T-cell (primary cell): ENCODE measurements at regions not wholly inside any gene's neighbourhood (a gene's known extent, or its start where the extent isn't known, plus 50 kb on each side); places are given as distances from the start of the nearest gene placed in this dataset.

Experiments
- ATAC-seq, 4 experiments: fragments of 200-7000 bp in 3 of 4; fragments of 150-1000 bp in 1 of 4; cut with Tn5 transposase; replicated peaks in 1 of 4; 1 replicate in 3 of 4; 2 replicates in 1 of 4; pipeline ENCODE4 v1.10.0; 2021; ENCODE audit warnings: moderate library complexity in 3 of 4, mild to moderate bottlenecking in 2 of 4, moderate number of reproducible peaks in 1 of 4
- CTCF ChIA-PET, 2 donors: fragments of 300-600 bp; sonication (Branson Sonifier 250); formaldehyde crosslinking; loops; one replicate each; lab custom pipeline; 2022; ENCODE audit warnings: antibody characterized with exemption in 2 of 2; lab: Charles Lee
- POLR2A ChIA-PET, 2 donors: fragments of 300-600 bp; sonication (Branson Sonifier 250); formaldehyde crosslinking; loops; one replicate each; lab custom pipeline; 2022; ENCODE audit warnings: antibody characterized with exemption in 2 of 2; lab: Charles Lee
- DNase-seq, 35 experiments: peaks; one replicate each; pipeline versions ENCODE4 v3.0.0 to v3.0.0-alpha.2; 2013 to 2023
- H3K27ac ChIP-seq: one replicate; pipeline ENCODE4 v1.5.1; 2013; ENCODE audit warnings: low read length
- H3K27me3 ChIP-seq, 2 experiments: replicated peaks in 1 of 2; 1 replicate in 1 of 2; 2 replicates in 1 of 2; pipeline versions ENCODE4 v1.6.1 to v1.7.0; 2013; ENCODE audit warnings: low read length in 1 of 2, mixed read lengths in 1 of 2; ENCODE audit not compliant: control insufficient read depth in 2 of 2, insufficient read depth in 2 of 2; ENCODE audit errors: extremely low read depth in 1 of 2
- H3K36me3 ChIP-seq, 2 donors: 1 replicate in 1 of 2; 2 replicates in 1 of 2; pipeline versions ENCODE4 v1.6.1 to v1.7.0; 2013; ENCODE audit warnings: low read length in 1 of 2; ENCODE audit not compliant: control insufficient read depth in 2 of 2, insufficient read depth in 1 of 2; ENCODE audit errors: extremely low read depth in 1 of 2
- H3K4me1 ChIP-seq, 2 experiments: 1 replicate in 1 of 2; 2 replicates in 1 of 2; pipeline versions ENCODE4 v1.6.1 to v1.7.0; 2013; ENCODE audit warnings: low read length in 2 of 2, mixed read lengths in 1 of 2; ENCODE audit not compliant: insufficient read depth in 2 of 2, control insufficient read depth in 1 of 2; ENCODE audit errors: extremely low read depth in 1 of 2
- H3K4me3 ChIP-seq, 2 donors: 1 replicate in 1 of 2; 2 replicates in 1 of 2; pipeline versions ENCODE4 v1.5.1 to v1.7.0; 2013; ENCODE audit warnings: mild to moderate bottlenecking in 2 of 2, low read length in 1 of 2, moderate library complexity in 1 of 2; ENCODE audit not compliant: control insufficient read depth in 1 of 2; ENCODE audit errors: extremely low read depth in 1 of 2
- H3K9me3 ChIP-seq: 2 replicates; pipeline ENCODE4 v1.7.0; 2013
- H3K27ac Mint-ChIP-seq, 2 donors: one replicate each; pipeline ENCODE4 v1.8.0; 2020 to 2021; ENCODE audit warnings: mild to moderate bottlenecking in 2 of 2, mixed read lengths in 2 of 2
- H3K27me3 Mint-ChIP-seq, 2 donors: one replicate each; pipeline ENCODE4 v1.8.0; 2021 to 2022; ENCODE audit warnings: mixed read lengths in 2 of 2
- H3K36me3 Mint-ChIP-seq: one replicate; pipeline ENCODE4 v1.8.0; 2021; ENCODE audit warnings: mixed read lengths
- H3K4me1 Mint-ChIP-seq, 3 donors: one replicate each; pipeline ENCODE4 v1.8.0; 2020 to 2022; ENCODE audit warnings: mixed read lengths in 3 of 3, mild to moderate bottlenecking in 1 of 3
- H3K4me3 Mint-ChIP-seq, 3 donors: one replicate each; pipeline ENCODE4 v1.8.0; 2020 to 2022; ENCODE audit warnings: mild to moderate bottlenecking in 3 of 3, mixed read lengths in 3 of 3, moderate library complexity in 3 of 3
- H3K9me3 Mint-ChIP-seq, 3 donors: one replicate each; pipeline ENCODE4 v1.8.0; 2020 to 2022; ENCODE audit warnings: mixed read lengths in 3 of 3
- whole genome bisulfite sequencing: methylation state at CpG from one replicate; pipeline ENCODE4 v1.1.5; 2013; ENCODE audit warnings: missing lambda C conversion rate; ENCODE audit not compliant: insufficient coverage; 5-methylcytosine and 5-hydroxymethylcytosine counted together

DNA sequence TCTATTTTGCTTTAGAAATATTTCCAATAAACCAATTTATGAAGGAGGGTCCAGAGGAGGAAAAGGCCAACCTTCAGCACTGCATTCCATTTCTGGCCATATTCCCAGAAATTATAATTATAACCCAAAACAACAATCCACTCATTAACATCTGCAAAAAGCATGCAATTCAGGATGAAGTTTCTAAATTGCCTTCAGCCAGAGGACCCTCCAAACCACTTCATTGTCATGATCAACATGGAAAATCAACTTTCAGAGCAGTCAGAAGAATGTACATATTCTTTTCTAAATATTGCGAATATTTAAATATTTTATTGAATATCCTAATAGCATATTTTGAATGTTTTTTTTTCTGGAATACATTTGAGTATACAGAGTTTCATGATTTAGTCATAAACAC, 332.6 kb upstream of the TMEM132C start:
- no peak overlapping the region for H3K4me3 ChIP-seq
- no peak for ATAC-seq
- H3K9me3 ChIP-seq, result no peaks in the 10 kb centered on the region
- no peaks in the 10 kb centered on the region for H3K27me3 ChIP-seq
- H3K4me1 Mint-ChIP-seq, result no peaks in the 10 kb centered on the region
- H3K4me3 Mint-ChIP-seq, result no peak overlapping the region
- peaks cover 0 to 4% (median 1%) of the 10 kb centered on the region in 3 donors for H3K9me3 Mint-ChIP-seq
- H3K36me3 ChIP-seq, result no peaks in the 10 kb centered on the region
- no peak overlapping the region for H3K27ac ChIP-seq
- no peaks in the 10 kb centered on the region for H3K27me3 Mint-ChIP-seq
- H3K27ac Mint-ChIP-seq, result no peak overlapping the region
- H3K36me3 Mint-ChIP-seq, result no peaks in the 10 kb centered on the region
- H3K4me1 ChIP-seq, result no peaks in the 10 kb centered on the region
- no CpG with 5 or more reads among the region's 1 CpG for WGBS
- ChIA-PET POLR2A (no interaction called here), CTCF (no interaction called here)
- no peak for DNase-seq

DNA sequence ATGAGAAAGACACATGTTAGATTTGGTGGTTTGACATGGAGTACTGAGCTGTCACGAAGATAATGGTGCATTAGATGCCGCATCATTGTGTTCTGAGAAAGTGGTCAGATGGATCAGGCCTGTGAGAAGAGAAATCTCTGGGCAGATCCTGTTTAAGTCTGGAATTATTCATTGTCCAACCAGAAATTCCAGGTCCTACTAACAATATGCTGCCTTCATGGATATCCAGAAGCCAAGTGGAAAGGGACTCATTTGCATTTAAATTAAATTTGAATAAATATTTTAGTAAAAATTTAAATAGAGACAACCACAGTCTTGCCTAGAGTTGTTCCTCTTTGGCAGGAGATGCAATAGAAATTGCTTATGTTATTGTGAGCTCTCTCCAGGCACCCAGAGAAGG, 330.5 kb upstream of the TMEM132C start:
- Mint-ChIP-seq H3K4me1 (no peaks in the 10 kb centered on the region), H3K27ac (no peak overlapping the region), H3K9me3 (peaks cover 4 to 9% (median 5%) of the 10 kb centered on the region in 3 donors), H3K4me3 (no peak overlapping the region), H3K36me3 (no peaks in the 10 kb centered on the region), H3K27me3 (no peaks in the 10 kb centered on the region)
- CTCF ChIA-PET, result no interaction called here
- peaks cover 2% of the 10 kb centered on the region for H3K9me3 ChIP-seq
- H3K4me3 ChIP-seq, result no peak overlapping the region
- H3K36me3 ChIP-seq, result no peaks in the 10 kb centered on the region
- ATAC-seq (no peak), DNase-seq (no peak)
- no CpG with 5 or more reads among the region's 2 CpGs for WGBS
- H3K4me1 ChIP-seq, result no peaks in the 10 kb centered on the region
- POLR2A ChIA-PET, result no interaction called here
- no peaks in the 10 kb centered on the region for H3K27me3 ChIP-seq
- H3K27ac ChIP-seq, result no peak overlapping the region

DNA sequence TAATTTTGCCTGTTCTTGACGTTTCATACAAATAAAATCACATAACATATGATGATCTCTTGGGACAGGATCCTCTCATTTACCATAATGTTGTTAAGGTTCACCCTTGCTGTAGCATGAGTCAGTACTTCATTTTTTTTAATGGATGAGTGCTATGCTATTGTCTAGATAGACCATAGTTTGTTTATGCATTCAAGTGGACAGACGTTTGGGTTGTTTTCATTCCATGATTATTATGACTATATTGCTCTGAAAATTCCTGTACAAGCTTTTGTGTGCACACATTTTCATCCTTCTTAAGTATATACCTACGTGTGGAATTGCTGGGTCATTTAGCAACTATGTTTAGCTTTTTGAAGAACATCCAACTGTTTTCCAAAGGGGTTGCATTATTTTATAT, 325.6 kb upstream of the TMEM132C start:
- no peak for ATAC-seq
- no peaks in the 10 kb centered on the region for H3K4me1 ChIP-seq

DNA sequence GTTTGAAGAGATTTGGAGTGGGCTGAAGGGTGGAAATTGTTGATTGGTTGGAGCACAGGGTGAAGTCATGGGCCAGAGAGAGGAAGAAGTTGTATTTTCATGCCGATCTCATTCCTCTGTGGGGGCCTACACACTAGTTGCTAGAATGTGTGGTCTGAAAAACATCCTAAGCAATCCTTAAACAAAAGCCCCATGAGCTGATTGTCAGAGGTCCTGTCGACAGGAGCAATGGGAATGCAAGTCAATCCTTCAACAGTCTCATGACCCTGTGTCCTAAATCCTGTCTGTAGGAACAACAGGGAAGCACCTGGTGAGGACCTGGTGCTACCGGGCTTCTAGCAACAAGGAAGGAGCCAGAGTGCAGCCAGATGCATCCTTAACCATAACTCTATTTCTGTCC, 324.0 kb upstream of the TMEM132C start:
- Mint-ChIP-seq H3K9me3 (peaks cover 14 to 28% (median 16%) of the 10 kb centered on the region in 3 donors), H3K4me3 (no peak overlapping the region), H3K27ac (no peak overlapping the region), H3K36me3 (no peaks in the 10 kb centered on the region), H3K27me3 (no peaks in the 10 kb centered on the region), H3K4me1 (no peaks in the 10 kb centered on the region)
- WGBS, result 67% methylated on average over 2 of the region's 3 CpGs
- CTCF ChIA-PET, result no interaction called here
- POLR2A ChIA-PET, result no interaction called here
- Histone ChIP-seq H3K36me3 (no peaks in the 10 kb centered on the region), H3K9me3 (peaks cover 2% of the 10 kb centered on the region), H3K27me3 (no peaks in the 10 kb centered on the region), H3K4me3 (no peak overlapping the region), H3K4me1 (no peaks in the 10 kb centered on the region), H3K27ac (no peak overlapping the region)
- ATAC-seq (no peak), DNase-seq (no peak)

More for the DNA sequence above, 325.6 kb upstream of the TMEM132C start:
- POLR2A ChIA-PET, result no interaction called here
- no peaks in the 10 kb centered on the region for H3K27me3 ChIP-seq
- Mint-ChIP-seq H3K9me3 (peaks cover 13 to 21% (median 13%) of the 10 kb centered on the region in 3 donors), H3K4me3 (no peak overlapping the region), H3K4me1 (no peaks in the 10 kb centered on the region), H3K27me3 (no peaks in the 10 kb centered on the region), H3K27ac (no peak overlapping the region), H3K36me3 (no peaks in the 10 kb centered on the region)
- H3K27ac ChIP-seq, result no peak overlapping the region
- WGBS, result no CpG with 5 or more reads among the region's 3 CpGs
- peaks cover 2% of the 10 kb centered on the region for H3K9me3 ChIP-seq
- H3K36me3 ChIP-seq, result no peaks in the 10 kb centered on the region
- no peak overlapping the region for H3K4me3 ChIP-seq
- DNase-seq, result no peak
- CTCF ChIA-PET, result no interaction called here

DNA sequence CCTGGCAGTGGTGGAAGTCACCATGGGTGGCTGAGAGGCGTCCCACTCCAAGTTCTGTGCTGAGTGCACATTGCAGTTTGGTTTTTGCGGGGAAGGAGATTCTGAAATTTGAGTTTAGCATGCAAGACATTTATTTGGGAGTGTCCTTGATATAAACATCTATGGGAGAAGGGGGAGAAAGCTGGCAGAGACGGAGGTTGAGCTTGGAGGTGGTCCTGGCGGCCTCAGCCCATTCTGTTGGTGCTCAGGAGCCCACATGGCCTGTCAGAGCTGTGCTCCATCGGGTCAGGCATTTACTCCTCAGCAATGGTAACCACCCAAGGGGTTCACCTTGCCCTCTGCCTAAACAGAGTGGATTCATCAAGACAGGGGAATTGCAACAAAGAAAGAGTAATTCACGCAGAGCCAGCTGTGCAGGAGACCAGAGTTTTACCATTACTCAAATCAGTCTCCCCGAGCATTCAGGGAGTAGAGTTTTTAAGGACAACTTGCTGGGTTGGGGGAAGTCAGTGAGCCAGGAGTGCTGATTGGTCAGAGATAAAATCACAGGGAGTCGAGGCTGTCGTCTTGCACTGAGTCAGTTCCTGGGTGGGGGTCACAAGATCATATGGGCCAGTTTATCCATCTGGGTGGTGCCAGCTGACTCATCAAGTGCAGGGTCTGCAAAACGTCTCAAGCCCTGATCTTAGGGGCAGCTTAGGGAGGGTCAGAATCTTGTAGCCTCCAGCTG, 323.3 kb upstream of the TMEM132C start:
- Mint-ChIP-seq H3K27me3 (no peaks in the 10 kb centered on the region), H3K4me3 (no peak overlapping the region), H3K9me3 (peaks cover 14 to 28% (median 17%) of the 10 kb centered on the region in 3 donors), H3K4me1 (no peaks in the 10 kb centered on the region), H3K36me3 (no peaks in the 10 kb centered on the region), H3K27ac (no peak overlapping the region)
- Histone ChIP-seq H3K27ac (no peak overlapping the region), H3K4me1 (no peaks in the 10 kb centered on the region), H3K27me3 (no peaks in the 10 kb centered on the region), H3K4me3 (no peak overlapping the region), H3K9me3 (peaks cover 2% of the 10 kb centered on the region), H3K36me3 (no peaks in the 10 kb centered on the region)
- ATAC-seq (no peak), DNase-seq (no peak)
- CTCF ChIA-PET, result no interaction called here
- POLR2A ChIA-PET, result no interaction called here
- 76% methylated on average over 5 of the region's 10 CpGs for WGBS

DNA sequence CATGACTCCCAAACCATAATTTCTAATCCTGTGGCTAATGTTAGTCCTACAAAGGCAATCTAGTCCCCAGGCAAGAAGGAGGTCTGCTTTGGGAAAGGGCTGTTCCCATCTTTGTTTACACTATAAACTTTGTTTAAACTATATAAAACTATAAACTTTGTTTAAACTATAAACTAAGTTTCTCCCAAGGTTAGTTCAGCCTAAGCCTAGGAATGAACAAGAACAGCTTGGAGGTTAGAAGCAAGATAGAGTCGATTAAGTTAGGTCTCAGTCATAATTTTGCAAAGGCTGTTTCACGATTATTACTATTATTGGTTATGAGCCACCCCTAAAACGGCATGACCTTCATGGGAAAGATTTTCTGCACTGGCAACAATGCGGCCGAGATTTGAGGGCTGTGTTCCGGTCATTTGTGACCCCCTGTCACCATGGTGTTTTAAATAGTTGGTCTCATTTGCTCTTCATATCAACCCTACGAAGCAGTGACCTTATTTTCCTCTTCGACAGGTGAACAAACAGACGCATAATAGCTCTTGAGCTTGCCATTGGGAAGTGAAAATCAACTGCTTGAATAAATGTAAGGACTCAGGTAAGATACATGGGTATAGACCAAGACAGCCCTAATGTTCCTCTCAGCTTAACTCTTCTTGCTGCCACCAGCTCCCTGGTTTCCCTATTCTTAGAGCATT, 322.6 kb upstream of the TMEM132C start:
- Histone ChIP-seq H3K27me3 (no peaks in the 10 kb centered on the region), H3K27ac (no peak overlapping the region), H3K9me3 (peaks cover 2% of the 10 kb centered on the region), H3K36me3 (no peaks in the 10 kb centered on the region), H3K4me1 (no peaks in the 10 kb centered on the region), H3K4me3 (no peak overlapping the region)
- no peak for DNase-seq
- H3K27ac Mint-ChIP-seq, result no peak overlapping the region
- H3K27me3 Mint-ChIP-seq, result no peaks in the 10 kb centered on the region
- ChIA-PET CTCF (no interaction called here), POLR2A (no interaction called here)
- no peaks in the 10 kb centered on the region for H3K36me3 Mint-ChIP-seq
- 80% methylated on average over 1 of the region's 9 CpGs for WGBS
- no peak for ATAC-seq
- peaks cover 14 to 23% (median 17%) of the 10 kb centered on the region in 3 donors for H3K9me3 Mint-ChIP-seq
- no peak overlapping the region for H3K4me3 Mint-ChIP-seq
- H3K4me1 Mint-ChIP-seq, result no peaks in the 10 kb centered on the region
